ENCODE measurements at regions not wholly inside any gene's neighbourhood (a gene's known extent, or its start where the extent isn't known, plus 50 kb on each side); places are given as distances from the start of the nearest gene placed in this dataset.
"Not testable (repeated sequence)": the region's sequence is repeated elsewhere in the genome, so short reads cannot be mapped to it uniquely, and the experiment has no call there.

DNA sequence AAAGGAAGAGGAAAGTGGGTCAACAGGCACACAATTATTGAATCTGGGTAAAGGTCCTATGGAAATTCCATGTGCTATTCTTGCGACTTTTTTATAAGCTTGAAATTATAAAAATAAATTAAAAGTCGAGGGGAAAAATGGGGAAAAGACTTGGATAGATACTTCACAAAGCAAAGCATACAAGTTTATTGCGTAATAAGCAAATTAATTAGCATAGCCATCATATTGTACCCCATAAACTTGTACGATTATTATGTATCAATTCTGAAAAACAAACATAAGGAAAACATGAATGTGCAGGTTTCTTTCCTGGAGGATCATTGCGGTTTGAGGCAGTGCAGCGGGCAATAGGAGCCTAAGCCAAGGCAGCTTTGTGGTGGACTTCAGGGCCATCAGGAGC lies 351.6 kb upstream of the NOX3 start:
- Histone ChIP-seq H3K27me3 (ENCODE audit: control insufficient read depth, insufficient read depth, low read length) (no peaks in the 10 kb centered on the region), H3K27ac (ENCODE audit: low read depth, low read length) (no peak overlapping the region), H3K36me3 (ENCODE audit: control insufficient read depth, insufficient read depth, low read length) (no peaks in the 10 kb centered on the region), H3K9me3 (ENCODE audit: control insufficient read depth, insufficient read depth, low read length) (peaks cover 2% of the 10 kb centered on the region), H3K4me1 (ENCODE audit: control insufficient read depth, insufficient read depth, low read length) (no peaks in the 10 kb centered on the region), H3K4me3 (ENCODE audit: low read depth, low read length) (no peak overlapping the region)
- WGBS (ENCODE audit: insufficient coverage): 100% methylated on average over 2 of the region's 6 CpGs
- DNase-seq (ENCODE audit: low read depth in 4 of 6, low spot score in 6 of 6): no peak

DNA sequence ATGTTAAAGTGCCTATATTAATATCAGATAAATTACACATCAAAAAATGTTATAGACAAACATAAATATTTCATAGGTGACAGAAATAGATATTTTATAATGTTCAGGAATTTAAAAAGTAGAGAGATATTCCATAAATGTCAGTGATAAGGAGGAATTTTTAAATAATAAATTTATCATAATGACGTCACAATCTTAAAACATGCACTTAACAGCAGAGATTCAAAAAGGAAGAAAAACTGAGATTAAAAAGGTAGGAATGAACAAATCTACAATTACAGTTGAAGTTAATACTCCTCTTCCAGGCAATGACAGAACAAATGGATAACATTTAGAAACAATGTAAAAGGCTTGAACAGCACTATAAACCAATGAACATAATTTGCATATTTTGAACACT lies 345.4 kb upstream of the NOX3 start:
- Histone ChIP-seq H3K27ac (ENCODE audit: low read depth, low read length) (no peak overlapping the region), H3K4me1 (ENCODE audit: control insufficient read depth, insufficient read depth, low read length) (no peaks in the 10 kb centered on the region), H3K4me3 (ENCODE audit: low read depth, low read length) (no peak overlapping the region), H3K36me3 (ENCODE audit: control insufficient read depth, insufficient read depth, low read length) (no peaks in the 10 kb centered on the region), H3K27me3 (ENCODE audit: control insufficient read depth, insufficient read depth, low read length) (no peaks in the 10 kb centered on the region), H3K9me3 (ENCODE audit: control insufficient read depth, insufficient read depth, low read length) (peaks cover 2% of the 10 kb centered on the region)
- no CpG with 5 or more reads among the region's 1 CpG for WGBS (ENCODE audit: insufficient coverage)
- no peak for DNase-seq (ENCODE audit: low read depth in 4 of 6, low spot score in 6 of 6)

DNA sequence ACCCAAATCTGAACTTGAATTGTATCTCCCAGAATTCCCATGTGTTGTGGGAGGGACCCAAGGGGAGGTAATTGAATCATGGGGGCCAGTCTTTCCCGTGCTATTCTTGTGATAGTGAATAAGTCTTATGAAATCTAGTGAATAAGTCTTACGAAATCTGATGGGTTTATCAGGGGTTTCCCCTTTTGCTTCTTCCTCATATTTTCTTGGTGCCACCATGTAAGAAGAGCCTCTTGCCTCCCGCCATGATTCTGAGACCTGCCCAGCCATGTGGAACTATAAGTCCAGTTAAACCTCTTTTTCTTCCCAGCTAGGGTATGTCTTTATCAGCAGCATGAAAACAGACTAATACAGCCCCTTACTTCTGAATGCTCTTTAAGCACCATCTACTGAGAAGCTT lies 343.2 kb upstream of the NOX3 start:
- not testable (repeated sequence) for H3K4me3 ChIP-seq (ENCODE audit: low read depth, low read length); H3K36me3 ChIP-seq (ENCODE audit: control insufficient read depth, insufficient read depth, low read length); H3K9me3 ChIP-seq (ENCODE audit: control insufficient read depth, insufficient read depth, low read length); H3K27ac ChIP-seq (ENCODE audit: low read depth, low read length); H3K4me1 ChIP-seq (ENCODE audit: control insufficient read depth, insufficient read depth, low read length); DNase-seq (ENCODE audit: low read depth in 4 of 6, low spot score in 6 of 6); H3K27me3 ChIP-seq (ENCODE audit: control insufficient read depth, insufficient read depth, low read length)
- 90% methylated on average over 2 of the region's 3 CpGs for WGBS (ENCODE audit: insufficient coverage)

DNA sequence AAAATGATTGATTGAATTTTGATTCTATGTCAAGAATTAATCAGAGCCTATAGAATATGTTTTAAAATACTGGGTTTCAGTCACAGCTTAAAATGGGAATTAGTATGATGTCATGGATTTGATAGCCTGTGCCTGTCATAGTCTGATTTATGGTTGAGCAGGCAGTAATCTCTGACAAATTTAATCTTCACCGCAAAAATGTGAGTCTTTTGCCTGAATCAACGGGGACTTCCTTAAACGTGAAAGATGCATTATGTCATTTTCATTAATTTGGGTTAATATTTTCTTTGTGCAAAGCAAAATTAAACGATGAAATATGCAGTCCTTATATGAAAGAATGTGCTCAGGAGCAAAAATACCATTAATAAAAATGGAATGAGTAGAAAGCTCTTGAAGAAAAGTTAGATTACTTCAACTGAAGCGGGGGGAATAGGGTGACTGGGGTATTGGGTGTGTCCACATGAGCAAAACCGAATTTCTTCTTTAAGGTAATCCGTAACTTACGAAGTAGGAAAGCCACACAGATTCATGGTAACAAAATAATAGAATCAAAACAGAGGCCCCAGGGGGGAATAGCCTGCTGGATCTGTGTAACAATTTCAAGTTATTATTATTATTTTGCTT lies 339.6 kb upstream of the NOX3 start:
- no peak for DNase-seq (ENCODE audit: low read depth in 4 of 6, low spot score in 6 of 6)
- Histone ChIP-seq H3K27ac (ENCODE audit: low read depth, low read length) (no peak overlapping the region), H3K36me3 (ENCODE audit: control insufficient read depth, insufficient read depth, low read length) (no peaks in the 10 kb centered on the region), H3K9me3 (ENCODE audit: control insufficient read depth, insufficient read depth, low read length) (no peaks in the 10 kb centered on the region), H3K27me3 (ENCODE audit: control insufficient read depth, insufficient read depth, low read length) (no peaks in the 10 kb centered on the region), H3K4me1 (ENCODE audit: control insufficient read depth, insufficient read depth, low read length) (no peaks in the 10 kb centered on the region), H3K4me3 (ENCODE audit: low read depth, low read length) (no peak overlapping the region)
- WGBS (ENCODE audit: insufficient coverage): no CpG with 5 or more reads among the region's 8 CpGs

DNA sequence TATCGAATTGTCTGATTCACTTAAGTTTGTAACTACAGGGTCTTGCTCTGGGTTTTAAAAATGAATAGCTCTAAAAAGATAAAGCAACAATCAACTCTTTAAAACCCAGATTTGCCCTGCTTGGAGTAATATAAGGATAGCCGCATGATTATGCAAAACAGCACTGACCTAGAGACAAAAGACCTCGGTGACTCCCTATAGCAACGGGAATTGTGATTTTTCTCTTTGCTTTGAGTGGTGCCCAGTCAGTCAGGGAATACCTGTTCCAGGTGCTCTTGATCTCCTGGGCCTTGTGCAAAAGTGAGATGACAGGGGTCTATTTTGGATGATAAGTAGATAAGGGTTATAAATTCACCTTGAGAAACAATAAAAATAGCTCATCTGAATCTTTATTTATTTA lies 336.3 kb upstream of the NOX3 start:
- H3K9me3 ChIP-seq (ENCODE audit: control insufficient read depth, insufficient read depth, low read length): no peaks in the 10 kb centered on the region
- no CpG with 5 or more reads among the region's 4 CpGs for WGBS (ENCODE audit: insufficient coverage)
- no peaks in the 10 kb centered on the region for H3K36me3 ChIP-seq (ENCODE audit: control insufficient read depth, insufficient read depth, low read length)
- no peak overlapping the region for H3K4me3 ChIP-seq (ENCODE audit: low read depth, low read length)
- H3K27ac ChIP-seq (ENCODE audit: low read depth, low read length): no peak overlapping the region
- DNase-seq (ENCODE audit: low read depth in 4 of 6, low spot score in 6 of 6): no peak
- no peaks in the 10 kb centered on the region for H3K27me3 ChIP-seq (ENCODE audit: control insufficient read depth, insufficient read depth, low read length)
- H3K4me1 ChIP-seq (ENCODE audit: control insufficient read depth, insufficient read depth, low read length): no peaks in the 10 kb centered on the region

DNA sequence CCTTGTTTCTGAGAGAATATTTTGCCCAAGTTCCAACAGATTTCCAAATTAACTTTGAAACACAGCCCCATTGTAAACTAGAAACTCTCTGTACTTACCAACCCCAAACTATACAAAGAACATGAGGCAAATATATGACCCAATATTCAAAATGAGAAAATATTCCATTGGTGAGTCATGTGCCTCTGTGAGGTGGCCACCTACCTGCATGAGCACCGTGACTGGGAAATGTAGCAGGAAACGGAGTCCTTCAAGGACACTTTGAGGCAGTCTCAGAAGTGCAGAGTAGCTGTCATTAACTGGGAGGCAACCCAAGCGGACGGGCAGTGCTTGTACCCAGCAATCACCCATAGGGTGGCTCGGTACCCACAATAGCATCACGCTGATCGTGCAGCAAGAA lies 335.5 kb upstream of the NOX3 start:
- H3K4me1 ChIP-seq (ENCODE audit: control insufficient read depth, insufficient read depth, low read length): no peaks in the 10 kb centered on the region
- H3K36me3 ChIP-seq (ENCODE audit: control insufficient read depth, insufficient read depth, low read length): no peaks in the 10 kb centered on the region
- H3K9me3 ChIP-seq (ENCODE audit: control insufficient read depth, insufficient read depth, low read length): no peaks in the 10 kb centered on the region
- H3K4me3 ChIP-seq (ENCODE audit: low read depth, low read length): no peak overlapping the region
- H3K27ac ChIP-seq (ENCODE audit: low read depth, low read length): no peak overlapping the region
- 96% methylated on average over 4 of the region's 7 CpGs for WGBS (ENCODE audit: insufficient coverage)
- H3K27me3 ChIP-seq (ENCODE audit: control insufficient read depth, insufficient read depth, low read length): no peaks in the 10 kb centered on the region
- DNase-seq (ENCODE audit: low read depth in 4 of 6, low spot score in 6 of 6): no peak

DNA sequence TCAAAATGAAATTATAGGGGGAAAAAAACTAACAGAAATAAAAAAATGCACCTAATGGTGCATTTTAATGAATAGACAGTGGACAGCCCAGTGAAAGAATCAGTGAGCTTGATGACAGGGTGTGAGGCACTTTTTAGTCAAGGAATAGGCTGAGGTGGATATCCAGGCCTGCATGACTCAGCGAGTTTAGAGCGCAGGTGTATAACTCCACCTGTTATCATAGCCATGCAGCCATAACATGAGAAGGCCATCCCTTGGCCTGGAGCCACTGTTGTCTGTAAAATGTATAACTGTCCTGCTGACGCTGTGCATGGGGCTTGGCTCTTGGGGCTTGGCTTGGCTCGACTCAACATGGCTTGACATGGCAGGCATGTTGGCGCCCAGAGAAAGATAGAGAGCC lies 331.5 kb upstream of the NOX3 start:
- Histone ChIP-seq H3K4me1 (ENCODE audit: control insufficient read depth, insufficient read depth, low read length) (no peaks in the 10 kb centered on the region), H3K27me3 (ENCODE audit: control insufficient read depth, insufficient read depth, low read length) (no peaks in the 10 kb centered on the region), H3K4me3 (ENCODE audit: low read depth, low read length) (no peak overlapping the region), H3K36me3 (ENCODE audit: control insufficient read depth, insufficient read depth, low read length) (no peaks in the 10 kb centered on the region), H3K27ac (ENCODE audit: low read depth, low read length) (no peak overlapping the region), H3K9me3 (ENCODE audit: control insufficient read depth, insufficient read depth, low read length) (no peaks in the 10 kb centered on the region)
- DNase-seq (ENCODE audit: low read depth in 4 of 6, low spot score in 6 of 6): no peak
- WGBS (ENCODE audit: insufficient coverage): 100% methylated on average over 5 of the region's 5 CpGs

DNA sequence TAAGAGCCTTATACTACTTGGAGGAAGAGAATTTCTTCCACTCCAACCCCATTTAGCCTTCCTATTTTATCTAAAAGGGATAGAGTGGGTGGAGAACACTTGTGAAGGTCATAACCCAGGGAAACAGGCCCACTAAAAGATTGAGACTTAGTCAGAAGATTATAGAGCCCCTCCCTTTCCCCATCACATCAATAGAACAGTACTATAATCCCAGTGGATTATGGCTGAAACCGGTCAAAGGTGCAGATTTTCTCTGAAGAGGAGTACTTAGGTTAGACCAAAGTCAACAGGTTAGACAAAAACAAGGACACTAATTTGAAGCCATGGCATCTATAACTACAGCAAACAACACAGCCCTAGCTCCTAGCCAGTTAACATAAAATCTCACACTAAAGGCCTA lies 330.9 kb upstream of the NOX3 start:
- no peak overlapping the region for H3K27ac ChIP-seq (ENCODE audit: low read depth, low read length)
- H3K9me3 ChIP-seq (ENCODE audit: control insufficient read depth, insufficient read depth, low read length): no peaks in the 10 kb centered on the region
- H3K27me3 ChIP-seq (ENCODE audit: control insufficient read depth, insufficient read depth, low read length): no peaks in the 10 kb centered on the region
- DNase-seq (ENCODE audit: low read depth in 4 of 6, low spot score in 6 of 6): no peak
- WGBS (ENCODE audit: insufficient coverage): 100% methylated on average over 1 of the region's 1 CpG
- no peak overlapping the region for H3K4me3 ChIP-seq (ENCODE audit: low read depth, low read length)
- H3K4me1 ChIP-seq (ENCODE audit: control insufficient read depth, insufficient read depth, low read length): no peaks in the 10 kb centered on the region
- no peaks in the 10 kb centered on the region for H3K36me3 ChIP-seq (ENCODE audit: control insufficient read depth, insufficient read depth, low read length)

DNA sequence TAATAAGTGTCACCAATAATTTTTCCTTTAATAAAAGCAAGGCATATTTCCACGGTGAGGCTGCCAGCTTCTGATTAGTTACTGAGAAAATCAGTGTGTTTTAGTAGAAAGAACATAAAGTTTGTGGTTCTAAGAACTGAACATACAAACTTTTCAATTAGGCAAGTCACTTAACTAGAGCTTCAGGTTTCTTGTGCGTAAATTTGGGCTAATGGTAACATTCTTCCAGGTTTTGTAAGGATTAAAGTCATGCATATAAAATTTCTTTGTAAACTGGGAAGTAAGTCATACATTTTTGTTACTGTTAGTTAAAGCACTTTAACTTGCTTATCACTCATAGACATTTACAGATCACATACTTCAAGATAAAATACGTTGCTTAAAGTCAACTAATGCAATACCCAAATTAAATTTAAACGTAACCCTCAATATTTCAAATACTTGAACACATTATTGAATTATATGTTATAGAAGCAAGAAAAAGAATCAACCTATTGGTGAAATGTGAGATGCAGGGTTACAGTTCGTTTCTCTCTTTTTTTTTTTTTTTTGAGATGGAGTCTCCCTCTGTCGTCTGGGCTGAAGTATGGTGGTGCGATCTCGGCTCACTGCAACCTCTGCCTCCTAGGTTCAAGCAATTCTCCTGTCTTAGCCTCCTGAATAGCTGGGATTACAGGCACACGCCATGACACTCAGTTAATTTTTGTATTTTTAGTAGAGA lies 327.3 kb upstream of the NOX3 start:
- DNase-seq (ENCODE audit: low read depth in 4 of 6, low spot score in 6 of 6): no peak
- WGBS (ENCODE audit: insufficient coverage): no CpG with 5 or more reads among the region's 9 CpGs
- H3K27me3 ChIP-seq (ENCODE audit: control insufficient read depth, insufficient read depth, low read length): no peaks in the 10 kb centered on the region

DNA sequence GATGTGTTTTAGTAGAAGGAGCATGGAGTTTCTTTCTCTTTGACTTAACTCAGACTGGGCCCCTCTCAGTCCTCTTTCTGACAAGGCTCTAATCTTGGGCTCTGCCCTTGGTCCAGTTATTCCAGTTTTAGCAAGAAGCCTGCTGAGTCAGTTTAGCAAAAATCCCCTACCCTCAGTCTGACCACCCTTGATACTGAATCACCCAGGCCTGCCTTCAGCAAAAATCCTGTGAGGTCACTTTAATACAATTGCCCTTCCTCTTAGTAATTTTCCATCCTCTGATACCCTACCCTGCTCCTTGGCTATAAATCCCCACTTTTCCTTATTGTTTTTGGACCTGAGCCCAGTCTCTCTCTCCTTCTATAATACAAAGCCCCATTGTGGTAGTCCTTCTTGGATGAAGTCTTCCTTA lies 326.7 kb upstream of the NOX3 start:
- H3K27me3 ChIP-seq (ENCODE audit: control insufficient read depth, insufficient read depth, low read length): no peaks in the 10 kb centered on the region
- H3K9me3 ChIP-seq (ENCODE audit: control insufficient read depth, insufficient read depth, low read length): no peaks in the 10 kb centered on the region
- peak in 2 of 6 donors; percentile 20 to 29 for DNase-seq (ENCODE audit: low read depth in 4 of 6, low spot score in 6 of 6)
- no peak overlapping the region for H3K27ac ChIP-seq (ENCODE audit: low read depth, low read length)
- no peak overlapping the region for H3K4me3 ChIP-seq (ENCODE audit: low read depth, low read length)
- H3K4me1 ChIP-seq (ENCODE audit: control insufficient read depth, insufficient read depth, low read length): no peaks in the 10 kb centered on the region
- H3K36me3 ChIP-seq (ENCODE audit: control insufficient read depth, insufficient read depth, low read length): no peaks in the 10 kb centered on the region

More for the DNA sequence above, 327.3 kb upstream of the NOX3 start:
- Histone ChIP-seq H3K27ac (ENCODE audit: low read depth, low read length) (no peak overlapping the region), H3K36me3 (ENCODE audit: control insufficient read depth, insufficient read depth, low read length) (no peaks in the 10 kb centered on the region), H3K4me3 (ENCODE audit: low read depth, low read length) (no peak overlapping the region), H3K9me3 (ENCODE audit: control insufficient read depth, insufficient read depth, low read length) (no peaks in the 10 kb centered on the region), H3K4me1 (ENCODE audit: control insufficient read depth, insufficient read depth, low read length) (no peaks in the 10 kb centered on the region)
